DND-41 (cell line): ENCODE measurements at regions not wholly inside any gene's neighbourhood (a gene's known extent, or its start where the extent isn't known, plus 50 kb on each side); places are given as distances from the start of the nearest gene placed in this dataset.

Source experiments
- ATAC-seq: fragments of 200-7000 bp; cut with Tn5 transposase; 3 replicates; pipeline ENCODE4 v1.9.1; 2021; ENCODE audit warnings: low read depth; ENCODE audit not compliant: insufficient read depth
- DNase-seq: peaks from one replicate; pipeline ENCODE4 v3.0.0-alpha.2; 2020
- H2AFZ ChIP-seq: 2 replicates; pipeline ENCODE4 v1.6.0; 2012; ENCODE audit warnings: low read depth, low read length
- H3K27ac ChIP-seq: 2 replicates; pipeline ENCODE4 v1.5.1; 2012; ENCODE audit warnings: low read length, inconsistent platforms
- H3K27me3 ChIP-seq: fragments of 200-600 bp; sonication (generic); 2 replicates; pipeline ENCODE4 v1.6.0; 2012; ENCODE audit warnings: low read length, mild to moderate bottlenecking, inconsistent platforms; ENCODE audit not compliant: insufficient read depth, poor library complexity
- H3K36me3 ChIP-seq: 2 replicates; pipeline ENCODE4 v1.5.1; 2012; ENCODE audit warnings: low read length, inconsistent platforms; ENCODE audit not compliant: insufficient read depth
- H3K4me1 ChIP-seq: 2 replicates; pipeline ENCODE4 v1.5.1; 2012; ENCODE audit warnings: mild to moderate bottlenecking, low read length; ENCODE audit not compliant: insufficient read depth
- H3K4me2 ChIP-seq: 2 replicates; pipeline ENCODE4 v1.6.0; 2012; ENCODE audit warnings: mild to moderate bottlenecking, moderate library complexity, low read length, inconsistent platforms; ENCODE audit not compliant: insufficient read depth
- H3K4me3 ChIP-seq, 2 experiments: fragments of 200-600 bp in 1 of 2; shearing (Covaris generic) in 1 of 2; 2 replicates each; pipeline ENCODE4 v1.5.1; 2012 to 2016; ENCODE audit warnings: inconsistent platforms in 2 of 2, low read length in 2 of 2, mild to moderate bottlenecking in 2 of 2, low read depth in 1 of 2, moderate library complexity in 1 of 2
- H3K79me2 ChIP-seq: 2 replicates; pipeline ENCODE4 v1.6.0; 2012; ENCODE audit warnings: low read length, inconsistent platforms; ENCODE audit not compliant: insufficient read depth
- H3K9ac ChIP-seq: 2 replicates; pipeline ENCODE4 v1.6.0; 2012; ENCODE audit warnings: low read depth, mild to moderate bottlenecking, inconsistent platforms, low read length, moderate library complexity
- H3K9me3 ChIP-seq: 2 replicates; pipeline ENCODE4 v1.5.1; 2012; ENCODE audit warnings: low read length, moderate library complexity, mild to moderate bottlenecking, inconsistent platforms; ENCODE audit not compliant: insufficient read depth, severe bottlenecking
- H4K20me1 ChIP-seq: 2 replicates; pipeline ENCODE4 v1.6.0; 2012; ENCODE audit warnings: low read length; ENCODE audit not compliant: insufficient read depth
- EZH2 ChIP-seq: IDR thresholded peaks from 3 replicates; pipeline ENCODE4 v1.6.1; 2012; ENCODE audit warnings: borderline replicate concordance, low read depth, mild to moderate bottlenecking, moderate library complexity, low read length, inconsistent platforms; ENCODE audit not compliant: severe bottlenecking
- TF ChIP-seq, protein P1 (sequence below): IDR thresholded peaks from 2 replicates; pipeline ENCODE4 v1.5.1; 2012; ENCODE audit warnings: borderline replicate concordance, low read length, moderate library complexity, mild to moderate bottlenecking; ENCODE audit not compliant: poor library complexity, severe bottlenecking; ENCODE audit errors: extremely low read depth

DNA sequence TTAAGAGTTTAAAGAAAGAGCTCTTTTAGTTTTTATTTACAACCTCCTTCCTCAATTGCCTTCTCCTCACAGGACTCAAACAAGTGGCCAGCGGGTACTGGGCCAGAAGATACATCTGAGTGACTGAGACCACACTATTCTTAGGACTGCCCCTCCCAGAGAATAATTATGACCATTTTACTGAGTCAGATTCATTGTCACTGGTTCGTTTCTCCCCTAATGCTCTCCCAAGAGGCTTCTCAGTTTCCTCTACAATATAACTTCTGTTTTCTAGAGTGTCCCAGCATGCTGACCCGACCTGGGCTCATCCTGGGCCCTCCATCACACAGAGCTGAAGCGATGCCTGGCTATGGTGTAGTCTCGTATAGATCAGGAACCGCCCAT, 279.9 kb downstream of the CD83 start:
- Histone ChIP-seq H3K9me3 (peaks cover 3% of the 10 kb centered on the region), H3K36me3 (no peaks in the 10 kb centered on the region), H3K9ac (no peak overlapping the region), H3K27ac (no peak overlapping the region), H3K79me2 (no peaks in the 10 kb centered on the region), H3K27me3 (no peaks in the 10 kb centered on the region), H3K4me3 (no peak overlapping the region), H4K20me1 (no peaks in the 10 kb centered on the region), H3K4me1 (no peaks in the 10 kb centered on the region), H2AFZ (no peak overlapping the region), H3K4me2 (no peak overlapping the region)
- DNase-seq (no peak), ATAC-seq (no peak)
- TF ChIP-seq, protein P1, sequence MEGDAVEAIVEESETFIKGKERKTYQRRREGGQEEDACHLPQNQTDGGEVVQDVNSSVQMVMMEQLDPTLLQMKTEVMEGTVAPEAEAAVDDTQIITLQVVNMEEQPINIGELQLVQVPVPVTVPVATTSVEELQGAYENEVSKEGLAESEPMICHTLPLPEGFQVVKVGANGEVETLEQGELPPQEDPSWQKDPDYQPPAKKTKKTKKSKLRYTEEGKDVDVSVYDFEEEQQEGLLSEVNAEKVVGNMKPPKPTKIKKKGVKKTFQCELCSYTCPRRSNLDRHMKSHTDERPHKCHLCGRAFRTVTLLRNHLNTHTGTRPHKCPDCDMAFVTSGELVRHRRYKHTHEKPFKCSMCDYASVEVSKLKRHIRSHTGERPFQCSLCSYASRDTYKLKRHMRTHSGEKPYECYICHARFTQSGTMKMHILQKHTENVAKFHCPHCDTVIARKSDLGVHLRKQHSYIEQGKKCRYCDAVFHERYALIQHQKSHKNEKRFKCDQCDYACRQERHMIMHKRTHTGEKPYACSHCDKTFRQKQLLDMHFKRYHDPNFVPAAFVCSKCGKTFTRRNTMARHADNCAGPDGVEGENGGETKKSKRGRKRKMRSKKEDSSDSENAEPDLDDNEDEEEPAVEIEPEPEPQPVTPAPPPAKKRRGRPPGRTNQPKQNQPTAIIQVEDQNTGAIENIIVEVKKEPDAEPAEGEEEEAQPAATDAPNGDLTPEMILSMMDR, result no peak
- TF ChIP-seq EZH2, result no peak

DNA sequence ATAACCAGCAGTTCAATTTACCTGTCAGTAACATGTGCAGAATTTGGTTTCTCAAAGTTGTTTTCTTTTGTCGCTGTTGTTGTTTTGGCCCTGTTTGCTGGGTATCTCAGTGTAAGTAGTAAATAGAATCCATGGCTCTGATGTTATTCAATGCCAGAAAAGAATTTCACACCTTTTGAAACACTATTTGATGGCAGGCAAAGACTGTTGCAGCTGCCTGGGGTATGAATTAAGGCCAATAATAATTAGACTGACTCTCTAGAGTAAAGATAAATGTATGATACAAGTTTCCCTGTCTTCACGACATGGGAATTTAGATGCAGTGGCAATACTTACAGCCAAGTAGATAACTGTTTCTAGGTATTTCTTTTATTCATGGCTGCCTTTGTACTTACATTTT, 281.4 kb downstream of the CD83 start:
- DNase-seq, result no peak
- Histone ChIP-seq H3K4me2 (no peak overlapping the region), H3K27me3 (no peaks in the 10 kb centered on the region), H2AFZ (no peak overlapping the region), H3K9me3 (peaks cover 3% of the 10 kb centered on the region), H3K4me1 (no peaks in the 10 kb centered on the region), H3K27ac (no peak overlapping the region), H3K36me3 (no peaks in the 10 kb centered on the region), H4K20me1 (no peaks in the 10 kb centered on the region), H3K79me2 (no peaks in the 10 kb centered on the region), H3K4me3 (no peak overlapping the region), H3K9ac (no peak overlapping the region)
- no peak for ATAC-seq
- TF ChIP-seq, protein P1, result no peak
- no peak for TF ChIP-seq EZH2

DNA sequence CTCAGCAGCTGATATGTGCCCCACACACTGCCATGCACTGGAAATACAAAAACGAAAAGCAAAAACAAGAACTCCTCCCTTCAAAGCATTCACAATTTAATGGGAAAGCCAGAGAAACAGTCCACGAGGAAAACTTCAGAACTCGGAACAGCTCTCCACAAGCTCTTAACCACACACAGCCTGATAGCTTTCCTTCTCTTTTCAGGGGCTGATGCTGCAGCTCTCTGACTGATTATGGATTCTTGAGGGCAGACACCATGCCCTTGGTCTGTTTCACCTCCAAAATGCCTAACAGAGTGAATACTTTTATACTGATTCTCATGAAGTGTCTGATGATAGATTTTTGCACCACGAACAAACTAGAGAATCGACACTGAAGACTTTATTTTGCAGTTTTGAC, 282.1 kb downstream of the CD83 start:
- no peaks in the 10 kb centered on the region for H3K4me1 ChIP-seq
- no peak overlapping the region for H3K9ac ChIP-seq
- DNase-seq (no peak), ATAC-seq (no peak)
- no peak overlapping the region for H3K27ac ChIP-seq
- no peaks in the 10 kb centered on the region for H4K20me1 ChIP-seq
- no peaks in the 10 kb centered on the region for H3K79me2 ChIP-seq
- H3K27me3 ChIP-seq, result no peaks in the 10 kb centered on the region
- H3K4me2 ChIP-seq, result no peak overlapping the region
- peaks cover 3% of the 10 kb centered on the region for H3K9me3 ChIP-seq
- no peak for TF ChIP-seq EZH2
- TF ChIP-seq, protein P1, result no peak
- H3K4me3 ChIP-seq, result no peak overlapping the region
- H3K36me3 ChIP-seq, result no peaks in the 10 kb centered on the region
- H2AFZ ChIP-seq, result no peak overlapping the region

DNA sequence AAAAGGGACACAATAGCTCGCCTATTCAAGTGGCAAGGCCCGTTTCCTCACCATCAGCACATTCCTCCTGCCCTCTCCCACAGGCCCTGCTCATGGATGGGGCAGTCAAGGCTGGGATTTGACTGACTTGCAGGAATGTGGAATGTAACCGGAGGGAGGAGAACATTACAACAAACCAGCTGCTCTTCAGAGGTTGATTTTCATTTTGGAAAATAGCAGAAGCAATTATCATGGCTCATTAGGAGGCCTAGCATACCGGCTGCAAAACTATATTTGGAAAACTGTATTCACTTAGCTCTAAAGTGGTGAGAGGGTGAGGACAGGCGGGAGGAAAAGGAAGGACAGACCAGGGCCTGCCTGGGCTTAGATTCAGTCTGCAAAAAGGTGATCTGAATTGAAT, 283.7 kb downstream of the CD83 start:
- H3K9me3 ChIP-seq, result peaks cover 3% of the 10 kb centered on the region
- no peaks in the 10 kb centered on the region for H3K27me3 ChIP-seq
- no peaks in the 10 kb centered on the region for H4K20me1 ChIP-seq
- TF ChIP-seq, protein P1, result no peak
- TF ChIP-seq EZH2, result no peak
- no peak overlapping the region for H3K4me2 ChIP-seq
- no peaks in the 10 kb centered on the region for H3K4me1 ChIP-seq
- no peaks in the 10 kb centered on the region for H3K36me3 ChIP-seq
- no peak overlapping the region for H3K9ac ChIP-seq
- H3K79me2 ChIP-seq, result no peaks in the 10 kb centered on the region
- no peak overlapping the region for H2AFZ ChIP-seq
- no peak overlapping the region for H3K27ac ChIP-seq
- no peak overlapping the region for H3K4me3 ChIP-seq
- DNase-seq (no peak), ATAC-seq (no peak)
